GM10266 (cell line): ENCODE measurements at regions not wholly inside any gene's neighbourhood (a gene's known extent, or its start where the extent isn't known, plus 50 kb on each side); places are given as distances from the start of the nearest gene placed in this dataset.

Source experiments
- DNase-seq: peaks from one replicate; pipeline ENCODE4 v3.0.0; 2012; ENCODE audit errors: extremely low spot score
- CTCF ChIP-seq: IDR thresholded peaks from 2 replicates; pipeline ENCODE4 v1.5.1; 2012; ENCODE audit warnings: mild to moderate bottlenecking, low read depth; ENCODE audit not compliant: control insufficient read depth, insufficient read depth; ENCODE audit errors: missing control alignments

- TF ChIP-seq CTCF, result no peak
- DNase-seq, result no peak
Measured at GRCh38 chr1:234844479-234845031, 234.6 kb upstream of the IRF2BP2 start.

GRCh38 chr1:234843946-234844345 is 234.0 kb upstream of the IRF2BP2 start:
- no peak for DNase-seq
- no peak for TF ChIP-seq CTCF

GRCh38 chr1:234842726-234843641 is 233.0 kb upstream of the IRF2BP2 start:
- no peak for TF ChIP-seq CTCF
- peak; percentile 70 for DNase-seq

GRCh38 chr1:234841710-234842231 is 231.8 kb upstream of the IRF2BP2 start:
- peak; percentile 64 for DNase-seq
- no peak for TF ChIP-seq CTCF

GRCh38 chr1:234841281-234841680 is 231.3 kb upstream of the IRF2BP2 start:
- no peak for DNase-seq
- TF ChIP-seq CTCF, result no peak

GRCh38 chr1:234840843-234841242 is 230.9 kb upstream of the IRF2BP2 start:
- no peak for TF ChIP-seq CTCF
- DNase-seq, result no peak

GRCh38 chr1:234840253-234840652 is 230.3 kb upstream of the IRF2BP2 start:
- TF ChIP-seq CTCF, result no peak
- DNase-seq, result no peak
